ENCODE measurements at regions not wholly inside any gene's neighbourhood (a gene's known extent, or its start where the extent isn't known, plus 50 kb on each side); places are given as distances from the start of the nearest gene placed in this dataset.

DNA sequence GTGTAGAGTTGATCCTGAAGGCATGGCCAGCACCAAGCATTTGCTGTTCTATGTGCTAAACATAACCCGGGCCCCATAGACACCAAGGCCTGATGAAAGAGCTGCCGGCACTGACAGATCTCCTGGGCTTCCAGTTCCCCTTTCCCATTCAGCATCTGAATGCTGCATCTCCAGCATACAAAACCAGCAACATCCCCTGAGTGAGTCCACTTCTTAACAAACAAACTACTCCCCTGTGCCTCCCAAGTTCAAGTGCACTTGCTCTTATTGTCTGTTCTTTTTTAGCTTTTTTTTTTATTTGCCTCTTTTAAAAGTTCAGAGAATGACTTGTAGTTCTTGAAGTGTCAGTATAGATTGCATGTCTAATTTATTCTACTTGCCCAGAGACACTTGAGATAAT is 156.0 kb downstream of the EDEM1 start:
- Histone ChIP-seq H3K9ac (replicated peaks; ENCODE audit: extremely low read depth, insufficient read depth, low read length) (no peak overlapping the region), H3K4me2 (ENCODE audit: insufficient read depth, low read length) (no peak overlapping the region), H2AFZ (ENCODE audit: low read depth, low read length) (no peak overlapping the region), H4K20me1 (replicated peaks; ENCODE audit: control insufficient read depth, extremely low read depth, insufficient read depth, low read length) (no peaks in the 10 kb centered on the region), H3K4me1 (ENCODE audit: control insufficient read depth, extremely low read depth, insufficient read depth, low read length) (no peaks in the 10 kb centered on the region), H3K27ac (ENCODE audit: insufficient read depth, low read depth, low read length) (no peak overlapping the region), H3K79me2 (ENCODE audit: control insufficient read depth, insufficient read depth, low read length) (no peaks in the 10 kb centered on the region), H3K4me3 (replicated peaks in 1 of 3; ENCODE audit: insufficient read depth in 1 of 3, low read depth in 1 of 3, low read length in 3 of 3) (no peak overlapping the region), H3K9me3 (replicated peaks; ENCODE audit: control insufficient read depth, insufficient read depth, low read length) (no peaks in the 10 kb centered on the region), H3K27me3 (ENCODE audit: control insufficient read depth in 2 of 2, insufficient read depth in 2 of 2, low read length in 2 of 2) (no peaks in the 10 kb centered on the region), H3K9me1 (replicated peaks; ENCODE audit: control insufficient read depth, extremely low read depth, insufficient read depth, low read length) (no peaks in the 10 kb centered on the region), H3K36me3 (ENCODE audit: control insufficient read depth in 2 of 2, extremely low read depth in 1 of 2, insufficient read depth in 2 of 2, low read length in 2 of 2) (no peaks in the 10 kb centered on the region)
- TF ChIP-seq POLR2A (IDR thresholded peaks at IDR 0.05; ENCODE audit: low read depth, low read length) (no peak), GATA2 (IDR thresholded peaks at IDR 0.05; ENCODE audit: insufficient read depth, insufficient read length, low read depth, low read length) (no peak), JUN (IDR thresholded peaks at IDR 0.05; ENCODE audit: borderline replicate concordance, insufficient read depth, insufficient read length, low read depth) (no peak), FOS (IDR thresholded peaks at IDR 0.05; ENCODE audit: borderline replicate concordance, insufficient read depth, low read length) (no peak), POLR2AphosphoS5 (IDR thresholded peaks at IDR 0.05; ENCODE audit: insufficient read depth, low read depth, low read length) (no peak), EZH2 (IDR thresholded peaks at IDR 0.05; ENCODE audit: borderline replicate concordance, low read depth, low read length, severe bottlenecking) (no peak), MYC (IDR thresholded peaks at IDR 0.05; ENCODE audit: low read depth, low read length) (no peak)
- TF ChIP-seq, protein P1, sequence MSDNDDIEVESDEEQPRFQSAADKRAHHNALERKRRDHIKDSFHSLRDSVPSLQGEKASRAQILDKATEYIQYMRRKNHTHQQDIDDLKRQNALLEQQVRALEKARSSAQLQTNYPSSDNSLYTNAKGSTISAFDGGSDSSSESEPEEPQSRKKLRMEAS (IDR thresholded peaks at IDR 0.05; ENCODE audit: insufficient read depth, insufficient read length) = no peak
- TF ChIP-seq, protein P2, sequence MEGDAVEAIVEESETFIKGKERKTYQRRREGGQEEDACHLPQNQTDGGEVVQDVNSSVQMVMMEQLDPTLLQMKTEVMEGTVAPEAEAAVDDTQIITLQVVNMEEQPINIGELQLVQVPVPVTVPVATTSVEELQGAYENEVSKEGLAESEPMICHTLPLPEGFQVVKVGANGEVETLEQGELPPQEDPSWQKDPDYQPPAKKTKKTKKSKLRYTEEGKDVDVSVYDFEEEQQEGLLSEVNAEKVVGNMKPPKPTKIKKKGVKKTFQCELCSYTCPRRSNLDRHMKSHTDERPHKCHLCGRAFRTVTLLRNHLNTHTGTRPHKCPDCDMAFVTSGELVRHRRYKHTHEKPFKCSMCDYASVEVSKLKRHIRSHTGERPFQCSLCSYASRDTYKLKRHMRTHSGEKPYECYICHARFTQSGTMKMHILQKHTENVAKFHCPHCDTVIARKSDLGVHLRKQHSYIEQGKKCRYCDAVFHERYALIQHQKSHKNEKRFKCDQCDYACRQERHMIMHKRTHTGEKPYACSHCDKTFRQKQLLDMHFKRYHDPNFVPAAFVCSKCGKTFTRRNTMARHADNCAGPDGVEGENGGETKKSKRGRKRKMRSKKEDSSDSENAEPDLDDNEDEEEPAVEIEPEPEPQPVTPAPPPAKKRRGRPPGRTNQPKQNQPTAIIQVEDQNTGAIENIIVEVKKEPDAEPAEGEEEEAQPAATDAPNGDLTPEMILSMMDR (IDR thresholded peaks at IDR 0.05; ENCODE audit: extremely low read depth in 1 of 2, insufficient read depth in 1 of 2, low read depth in 1 of 2, low read length in 2 of 2) = no peak
- BruUV-seq (replicated peaks) = no TSS peak
- CTCF ChIA-PET = no interaction called here
- dilution Hi-C loops (cut with MboI; ENCODE audit: extremely low pct_ligation_motif_present, low sequenced_read_pairs) (no loop called here), intact Hi-C loops (cut with micrococcal nuclease) (no loop called here)
- DNase-seq (ENCODE audit: low read depth, low spot score) (no peak), FAIRE-seq (no peak)
- POLR2A ChIA-PET = no interaction called here

All from endothelial cell of umbilical vein (primary cell).